GM21723 (cell line): ENCODE measurements at regions not wholly inside any gene's neighbourhood (a gene's known extent, or its start where the extent isn't known, plus 50 kb on each side); places are given as distances from the start of the nearest gene placed in this dataset.
"Not testable (repeated sequence)": the region's sequence is repeated elsewhere in the genome, so short reads cannot be mapped to it uniquely, and the experiment has no call there.

Experiments used
- ATAC-seq: cut with Tn5 transposase; IDR thresholded peaks from one replicate; pipeline ENCODE4 v1.9.1; 2021; ENCODE audit warnings: mild to moderate bottlenecking, moderate library complexity; ENCODE audit not compliant: unreplicated experiment

- ATAC-seq = no peak
Measured at GRCh38 chr2:150271952-150272802, 215.3 kb downstream of the RND3 start.

- ATAC-seq = no peak
Measured at GRCh38 chr2:150267651-150268415, 219.6 kb downstream of the RND3 start.

- ATAC-seq = no peak
Measured at GRCh38 chr2:150266931-150267330, 220.5 kb downstream of the RND3 start.

GRCh38 chr2:150264442-150264841 is 223.0 kb downstream of the RND3 start:
- no peak for ATAC-seq

GRCh38 chr2:150261691-150262090 is 225.8 kb downstream of the RND3 start:
- ATAC-seq = no peak

- no peak for ATAC-seq
Measured at GRCh38 chr2:150260636-150261035, 226.8 kb downstream of the RND3 start.

- ATAC-seq = no peak
Measured at GRCh38 chr2:150259746-150260145, 227.7 kb downstream of the RND3 start.

GRCh38 chr2:150258781-150259307 is 228.6 kb downstream of the RND3 start:
- no peak for ATAC-seq

- no peak for ATAC-seq
Measured at GRCh38 chr2:150256736-150257135, 230.7 kb downstream of the RND3 start.

GRCh38 chr2:150255528-150255927 is 231.9 kb downstream of the RND3 start:
- ATAC-seq = no peak

GRCh38 chr2:150249735-150250134 is 237.7 kb downstream of the RND3 start:
- ATAC-seq = not testable (repeated sequence)

- ATAC-seq = no peak
Measured at GRCh38 chr2:150247481-150247880, 240.0 kb downstream of the RND3 start.

GRCh38 chr2:150234787-150235446 is 252.6 kb downstream of the RND3 start:
- no peak for ATAC-seq

- no peak for ATAC-seq
Measured at GRCh38 chr2:150232871-150233270, 254.6 kb downstream of the RND3 start.

GRCh38 chr2:150232321-150232720 is 255.1 kb downstream of the RND3 start:
- ATAC-seq = no peak

GRCh38 chr2:150230616-150231015 is 256.9 kb downstream of the RND3 start:
- ATAC-seq = no peak

GRCh38 chr2:150230004-150230403 is 257.5 kb downstream of the RND3 start:
- ATAC-seq = no peak

- ATAC-seq = no peak
Measured at GRCh38 chr2:150228936-150229335, 258.5 kb downstream of the RND3 start.

- ATAC-seq = no peak
Measured at GRCh38 chr2:150225030-150225429, 262.4 kb downstream of the RND3 start.

GRCh38 chr2:150224321-150224720 is 263.1 kb downstream of the RND3 start:
- no peak for ATAC-seq

GRCh38 chr2:150222942-150223341 is 264.5 kb downstream of the RND3 start:
- no peak for ATAC-seq
